ENCODE measurements at regions not wholly inside any gene's neighbourhood (a gene's known extent, or its start where the extent isn't known, plus 50 kb on each side); places are given as distances from the start of the nearest gene placed in this dataset.
"Not testable (repeated sequence)": the region's sequence is repeated elsewhere in the genome, so short reads cannot be mapped to it uniquely, and the experiment has no call there.

DNA sequence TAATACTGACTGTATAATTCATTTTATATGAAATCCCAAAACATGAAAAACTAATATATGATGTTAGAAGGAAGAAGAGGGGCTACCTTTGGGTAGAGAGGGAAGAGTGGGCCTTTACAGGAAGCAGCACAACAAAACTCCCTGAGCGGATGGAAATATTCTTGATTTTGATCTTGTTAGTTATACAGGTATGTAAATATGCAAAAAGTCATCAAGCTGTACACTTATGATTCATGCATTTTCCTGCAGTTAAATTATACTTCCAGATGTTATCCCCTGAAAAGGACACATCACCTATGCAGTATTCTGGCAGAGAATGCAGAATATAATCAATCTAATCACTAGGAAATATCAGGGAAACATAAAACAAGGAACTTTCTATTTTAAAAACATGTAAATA lies 249.4 kb upstream of the MGAT5 start:
- in situ Hi-C loops (cut with MboI; ENCODE audit: low sequenced_read_pairs), result no loop called here

DNA sequence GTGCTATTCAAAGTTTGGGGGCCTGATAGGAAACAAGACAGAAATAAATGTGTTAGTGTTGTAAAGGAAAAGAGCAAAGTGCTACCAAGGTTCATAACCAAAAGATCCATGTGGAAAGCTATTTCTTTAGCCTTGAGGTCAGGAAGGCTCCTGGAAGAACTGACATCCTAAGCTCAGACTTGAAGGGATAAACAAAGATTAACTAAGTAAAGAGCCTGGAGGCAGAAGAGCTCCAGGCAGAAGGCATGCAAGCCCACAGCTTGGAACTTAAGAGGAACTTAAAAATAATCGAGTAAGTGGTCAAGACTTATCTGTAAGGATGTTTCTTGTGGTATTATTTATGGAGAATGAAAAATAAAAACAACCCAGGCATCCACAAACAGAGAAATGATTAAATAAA lies 245.0 kb upstream of the MGAT5 start:
- in situ Hi-C loops (cut with MboI; ENCODE audit: low sequenced_read_pairs), result no loop called here

DNA sequence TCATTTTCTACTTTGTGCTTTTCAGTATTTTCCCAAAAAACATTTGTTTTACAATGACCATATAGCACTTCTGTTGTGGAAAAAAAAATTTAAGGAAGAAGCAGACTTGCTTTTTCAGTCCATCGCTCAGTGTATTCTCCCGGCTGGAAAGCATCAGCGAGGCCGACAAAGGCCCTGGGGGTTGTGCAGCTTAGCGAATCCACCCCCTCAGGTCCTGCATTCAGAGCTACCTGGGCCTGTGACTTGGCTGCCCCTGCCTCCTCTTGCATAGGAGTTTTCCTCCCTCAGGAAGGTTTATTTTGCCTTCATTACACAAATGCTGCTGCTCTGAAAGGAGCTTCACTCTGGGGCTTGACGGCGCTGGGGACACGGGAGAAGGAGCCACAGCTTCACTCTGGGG lies 244.4 kb upstream of the MGAT5 start:
- in situ Hi-C loops (cut with MboI; ENCODE audit: low sequenced_read_pairs), result no loop called here

DNA sequence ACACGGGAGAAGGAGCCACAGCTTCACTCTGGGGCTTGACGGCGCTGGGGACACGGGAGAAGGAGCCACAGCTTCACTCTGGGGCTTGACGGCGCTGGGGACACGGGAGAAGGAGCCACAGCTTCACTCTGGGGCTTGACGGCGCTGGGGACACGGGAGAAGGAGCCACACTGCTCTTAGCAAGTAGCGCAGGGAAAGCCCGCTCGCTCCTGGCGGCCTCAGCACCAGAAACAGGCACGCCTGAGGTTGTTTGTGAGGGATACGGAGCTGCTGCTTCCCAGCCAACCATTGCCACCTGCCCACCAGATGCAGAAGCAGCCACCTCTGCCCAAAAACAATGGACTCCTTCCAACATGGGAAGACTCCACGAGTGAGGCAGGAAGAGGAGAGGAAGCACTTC lies 244.0 kb upstream of the MGAT5 start:
- in situ Hi-C loops (cut with MboI; ENCODE audit: low sequenced_read_pairs), result not testable (repeated sequence)

DNA sequence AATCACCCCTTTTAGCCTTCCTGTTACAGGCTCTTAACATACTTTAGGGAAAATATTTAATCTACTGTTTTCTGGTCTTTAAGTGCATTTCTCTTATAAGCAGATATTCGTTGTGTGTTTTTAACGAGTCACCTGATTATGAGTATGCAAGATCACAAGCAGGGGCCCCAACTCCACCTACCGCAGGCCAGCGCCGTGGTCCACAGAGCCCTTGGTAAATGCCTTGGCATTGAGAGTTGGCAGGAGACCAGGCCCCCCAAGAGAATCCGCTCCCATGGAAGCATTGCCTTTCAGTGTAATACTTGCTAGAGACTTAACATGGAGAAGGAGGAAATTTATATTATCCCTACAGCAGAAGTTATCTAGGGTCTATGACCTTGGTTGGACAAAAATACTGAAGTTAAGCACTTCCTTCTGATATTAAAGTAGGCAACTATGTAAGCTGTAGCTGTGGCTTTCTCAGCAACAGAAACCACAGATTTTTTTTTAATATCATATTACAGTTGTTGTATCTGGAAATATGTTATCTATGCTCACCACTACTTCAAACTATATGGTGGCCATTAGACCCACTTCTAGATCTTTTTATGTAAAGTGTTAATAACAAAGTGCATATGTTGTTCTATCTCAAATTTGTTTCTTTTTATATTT lies 241.8 kb upstream of the MGAT5 start:
- in situ Hi-C loops (cut with MboI; ENCODE audit: low sequenced_read_pairs), result no loop called here

DNA sequence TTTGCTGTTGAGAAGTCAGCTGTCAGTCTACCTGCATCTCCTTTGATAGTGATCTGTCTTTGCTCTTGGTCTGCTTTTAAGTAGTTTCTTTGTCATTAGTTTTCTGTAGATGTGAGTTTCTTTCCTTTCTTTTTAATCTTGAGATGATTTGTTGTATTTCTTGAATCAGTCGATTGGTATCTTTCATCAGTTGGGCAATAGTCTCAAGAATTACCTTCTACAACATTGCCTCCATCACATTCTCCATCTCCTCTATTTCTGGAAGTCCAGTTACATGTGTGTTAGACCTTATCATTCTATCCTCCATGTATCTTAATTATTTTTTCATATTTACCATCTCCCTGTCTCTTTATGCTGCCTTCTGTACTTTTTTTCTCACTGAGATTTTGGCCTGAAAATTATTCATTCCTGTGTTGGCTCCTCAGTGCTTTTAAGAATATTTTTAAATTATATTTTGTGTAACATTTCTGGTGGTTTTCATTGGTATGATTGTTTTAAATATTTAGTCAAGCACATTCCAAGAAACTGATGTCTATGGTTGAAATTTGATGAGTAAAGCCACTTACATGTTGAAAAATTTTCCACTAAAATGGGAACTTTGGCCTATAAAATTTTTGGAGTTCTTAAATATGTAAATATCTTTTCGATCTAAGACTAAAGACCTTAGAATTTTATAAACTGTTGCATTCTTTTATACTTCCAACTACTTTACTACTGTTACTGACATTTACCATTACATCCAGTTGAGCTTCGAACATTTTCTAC lies 239.5 kb upstream of the MGAT5 start:
- in situ Hi-C loops (cut with MboI; ENCODE audit: low sequenced_read_pairs), result no loop called here

DNA sequence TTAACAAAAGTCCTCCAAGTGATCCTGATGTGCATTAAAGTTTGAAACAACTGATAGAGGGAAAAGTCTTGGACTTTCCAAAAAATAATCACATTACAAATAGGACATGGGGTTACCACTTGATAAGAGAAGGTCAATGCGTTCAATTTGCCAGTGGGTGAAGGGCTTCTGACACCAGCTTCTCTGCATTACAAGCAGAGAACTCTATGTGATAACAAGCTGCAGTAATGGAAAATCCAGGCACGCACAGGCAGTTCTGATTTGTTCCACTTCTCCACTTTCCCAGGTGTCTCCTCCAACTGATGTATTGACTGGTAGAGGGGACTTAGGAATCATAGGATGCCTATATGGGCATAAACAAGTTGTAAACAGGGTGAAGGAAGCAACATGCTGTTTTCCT lies 234.0 kb upstream of the MGAT5 start:
- in situ Hi-C loops (cut with MboI; ENCODE audit: low sequenced_read_pairs), result no loop called here

DNA sequence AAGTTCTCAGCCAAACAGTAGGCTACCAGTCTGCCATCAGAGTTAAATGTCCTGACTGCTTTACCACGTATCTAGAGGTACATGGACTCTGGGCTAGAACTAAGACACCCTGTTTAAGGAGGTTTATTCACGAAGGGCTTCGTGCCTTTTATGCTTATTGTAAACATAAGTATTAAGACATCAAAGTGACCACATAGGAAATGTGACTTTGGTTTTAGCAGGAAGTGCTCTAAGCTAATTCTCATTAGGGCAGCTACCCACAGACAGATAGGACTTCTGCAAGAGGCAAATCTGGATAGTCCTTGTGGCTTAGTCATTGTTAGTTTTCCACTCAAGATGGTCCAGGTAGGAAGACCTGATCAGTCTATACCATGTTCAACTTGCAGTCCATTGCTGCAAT lies 233.3 kb upstream of the MGAT5 start:
- in situ Hi-C loops (cut with MboI; ENCODE audit: low sequenced_read_pairs), result no loop called here

DNA sequence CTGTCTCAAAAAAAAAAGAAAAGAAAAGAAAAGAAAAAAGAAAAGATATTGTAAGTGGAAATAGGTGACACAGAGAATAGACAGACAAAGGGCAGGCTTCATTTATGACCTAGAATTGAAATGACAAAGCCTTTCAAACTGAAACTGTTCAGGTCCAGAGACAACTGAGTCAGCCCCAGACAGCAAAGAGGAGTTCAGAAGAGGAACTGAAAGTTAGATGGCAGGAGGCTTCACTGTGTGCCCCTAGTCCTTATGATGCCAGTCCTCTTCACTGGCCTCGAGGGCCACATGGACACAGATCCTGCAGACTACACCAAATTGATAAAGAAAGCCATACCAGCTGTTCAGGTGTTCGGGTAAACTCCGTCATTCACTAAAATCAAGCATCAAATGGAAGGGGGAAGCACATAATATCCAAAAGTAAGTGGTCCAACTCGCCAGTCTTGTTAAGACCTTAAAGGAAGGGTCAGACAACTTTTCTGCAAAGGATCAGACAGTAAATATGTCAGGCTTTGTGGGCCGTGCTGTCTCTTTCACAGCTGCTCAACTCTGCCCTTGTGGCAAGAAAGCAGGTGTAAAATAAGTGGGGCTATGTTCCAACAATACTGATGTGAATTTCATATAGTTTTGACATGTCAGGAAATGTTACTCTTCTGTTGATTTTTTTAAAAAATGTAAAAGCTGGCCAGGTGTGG lies 231.9 kb upstream of the MGAT5 start:
- in situ Hi-C loops (cut with MboI; ENCODE audit: low sequenced_read_pairs), result no loop called here

DNA sequence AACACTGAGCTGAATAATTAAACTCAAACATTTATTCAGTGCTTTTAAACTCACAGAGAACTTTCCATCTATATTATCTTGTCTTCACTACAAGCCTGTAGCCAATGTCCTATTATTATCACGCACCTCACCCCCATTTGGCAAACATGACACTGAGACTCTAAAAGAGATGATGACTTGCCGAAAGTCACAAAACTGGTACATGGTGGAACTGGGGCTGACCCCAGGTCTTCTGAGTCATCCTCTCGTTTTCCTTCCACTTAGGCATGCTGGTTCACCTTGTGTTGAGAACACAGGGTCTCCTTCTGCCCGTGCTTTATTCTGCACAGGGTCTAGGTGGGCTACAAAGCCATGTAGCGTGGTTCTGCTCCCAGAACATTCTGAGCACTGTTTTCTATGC lies 230.0 kb upstream of the MGAT5 start:
- in situ Hi-C loops (cut with MboI; ENCODE audit: low sequenced_read_pairs), result no loop called here

DNA sequence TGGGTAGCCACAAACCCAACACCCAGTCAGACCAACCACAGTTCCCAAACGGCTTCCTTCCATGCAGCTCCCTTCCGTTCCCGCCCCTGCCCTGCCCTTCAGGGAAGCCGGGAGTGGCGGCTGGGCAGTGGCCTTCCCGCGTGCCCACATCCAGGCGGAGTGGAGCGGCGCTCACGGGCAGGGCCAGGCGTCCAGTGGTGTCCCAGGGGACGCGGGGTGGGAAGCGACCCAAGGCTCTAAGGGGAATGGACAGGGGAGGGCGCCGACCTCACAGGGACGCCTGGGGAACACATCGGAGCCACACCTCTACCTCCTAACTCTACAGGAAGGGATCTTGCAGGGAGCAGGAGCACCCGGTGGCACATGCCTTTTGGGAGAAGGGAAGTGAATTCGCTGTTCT lies 225.9 kb upstream of the MGAT5 start:
- in situ Hi-C loops (cut with MboI; ENCODE audit: low sequenced_read_pairs), result no loop called here

DNA sequence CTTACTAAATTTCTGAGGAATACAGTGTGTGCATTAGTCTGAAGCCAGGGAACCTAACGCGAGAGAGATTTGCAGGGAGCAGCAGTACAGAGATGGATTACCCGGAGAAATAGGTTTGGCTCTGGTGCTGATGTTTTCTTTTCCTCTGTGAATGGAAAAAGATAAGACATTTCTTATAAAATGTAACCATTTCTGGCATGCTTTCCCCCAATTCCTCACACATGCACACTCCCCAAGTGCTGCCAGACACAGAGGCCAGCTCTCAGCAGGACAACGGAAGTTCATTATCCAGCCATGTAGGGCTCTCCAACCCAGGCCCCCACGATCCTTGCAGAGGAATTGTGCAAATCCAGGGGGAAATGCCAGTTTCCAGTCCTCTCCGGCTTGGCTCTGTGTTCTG lies 224.5 kb upstream of the MGAT5 start:
- in situ Hi-C loops (cut with MboI; ENCODE audit: low sequenced_read_pairs), result no loop called here

DNA sequence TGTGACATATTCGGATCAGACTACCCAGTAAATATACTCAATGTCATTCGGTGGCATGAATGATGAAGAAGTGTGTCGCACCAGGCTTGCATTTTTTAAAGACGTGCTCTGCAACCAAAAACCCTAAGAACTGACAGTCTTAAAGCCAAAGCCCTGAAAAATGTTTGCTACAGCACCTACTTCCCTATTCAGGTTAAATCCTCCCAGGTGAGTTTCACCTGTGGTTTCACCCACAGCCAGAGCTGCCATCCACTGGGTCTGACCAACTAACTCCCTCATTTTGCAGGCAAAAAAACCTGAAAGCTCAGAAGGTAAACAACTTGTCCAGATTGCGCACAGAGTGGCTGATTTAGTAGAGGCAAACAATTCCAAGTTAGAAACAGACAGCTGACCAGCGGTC lies 222.3 kb upstream of the MGAT5 start:
- in situ Hi-C loops (cut with MboI; ENCODE audit: low sequenced_read_pairs), result no loop called here

DNA sequence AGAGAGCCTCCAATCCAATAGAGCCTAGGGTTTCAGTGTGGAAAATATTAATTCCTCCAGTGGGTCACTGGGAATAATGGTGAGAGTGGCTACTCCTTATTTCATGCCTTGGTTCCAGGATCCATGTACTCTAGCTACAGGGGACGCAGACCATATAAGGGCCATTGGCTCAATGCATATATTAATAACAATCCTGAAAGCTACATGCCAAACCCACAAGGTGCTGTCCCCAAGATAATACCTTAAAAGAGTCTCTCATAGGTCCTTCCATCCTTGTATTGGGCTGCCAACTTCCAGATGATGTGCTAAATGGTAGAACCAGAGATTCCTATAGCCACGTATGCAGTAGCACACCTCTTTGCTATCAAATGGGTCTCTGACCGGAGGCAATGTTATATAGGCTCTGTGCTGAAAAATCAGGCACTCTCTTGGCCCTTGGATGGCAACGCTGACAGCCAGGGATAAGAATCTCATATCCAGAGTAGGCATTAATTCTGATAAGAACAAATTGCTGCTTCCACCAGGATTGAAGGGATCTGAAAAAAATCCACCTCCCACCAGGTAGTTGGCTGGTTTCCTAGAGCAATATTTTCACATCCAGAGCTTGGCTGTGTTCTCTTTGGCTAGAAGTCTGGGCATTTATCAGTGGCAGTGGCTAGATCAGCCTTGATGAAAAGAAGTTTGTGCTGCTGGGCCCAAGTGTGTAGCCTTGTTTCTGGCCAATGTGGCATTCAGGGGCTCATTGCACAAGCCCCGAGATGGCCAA lies 218.1 kb upstream of the MGAT5 start:
- in situ Hi-C loops (cut with MboI; ENCODE audit: low sequenced_read_pairs), result no loop called here

DNA sequence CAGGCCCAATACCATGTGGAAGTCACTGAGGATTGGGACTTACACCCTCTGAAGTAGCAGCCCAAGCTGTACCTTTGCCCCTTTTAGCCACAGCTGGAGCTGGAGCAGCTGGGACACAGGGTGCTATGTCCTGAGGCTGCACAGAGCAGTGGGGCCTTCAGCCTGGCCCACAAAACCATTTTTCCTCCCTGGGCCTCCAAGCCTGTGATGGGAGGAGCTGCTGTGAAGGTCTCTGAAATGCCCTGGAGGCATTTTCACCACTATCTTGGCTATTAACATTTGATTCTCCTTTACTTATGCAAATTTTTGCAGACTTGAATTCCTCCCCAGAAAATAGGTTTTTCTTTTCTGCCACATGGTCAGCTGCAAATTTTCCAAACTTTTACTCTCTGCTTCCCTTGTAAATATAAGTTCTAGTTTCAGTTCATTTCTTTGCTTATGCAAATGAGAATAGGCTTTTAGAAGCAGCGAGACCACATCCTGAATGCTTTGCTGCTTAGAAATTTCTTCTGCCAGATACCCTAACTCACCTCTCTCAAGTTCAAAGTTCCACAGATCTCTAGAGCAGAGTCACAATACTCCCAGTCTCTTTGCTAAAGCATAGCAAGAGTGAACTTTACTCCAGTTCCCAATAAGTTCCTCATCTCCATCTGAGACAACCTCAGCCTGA lies 213.8 kb upstream of the MGAT5 start:
- in situ Hi-C loops (cut with MboI; ENCODE audit: low sequenced_read_pairs), result no loop called here

DNA sequence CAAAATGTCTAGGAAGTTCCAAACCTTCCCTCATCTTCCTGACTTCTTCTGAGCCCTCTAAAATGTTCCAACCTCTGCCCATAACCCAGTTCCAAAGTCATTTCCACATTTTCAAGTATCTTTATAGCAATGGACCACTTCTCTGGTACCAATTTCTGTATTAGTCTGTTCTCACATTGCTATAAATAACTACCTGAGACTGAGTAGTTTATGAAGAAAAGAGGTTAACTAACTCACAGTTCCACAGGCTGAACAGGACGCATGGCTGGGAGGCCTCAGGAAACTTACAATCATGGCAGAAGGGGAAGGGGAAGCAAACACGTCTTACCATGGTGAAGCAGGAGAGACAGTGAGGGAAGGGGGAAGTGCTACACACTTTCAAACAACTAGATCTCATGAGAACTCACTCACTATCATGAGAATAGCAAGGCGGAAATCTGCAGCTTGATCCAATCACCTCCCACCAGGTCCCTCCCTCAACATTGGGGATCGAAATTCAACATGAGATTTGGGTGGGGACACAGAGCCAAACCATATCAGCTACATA lies 213.2 kb upstream of the MGAT5 start:
- in situ Hi-C loops (cut with MboI; ENCODE audit: low sequenced_read_pairs), result not testable (repeated sequence)

DNA sequence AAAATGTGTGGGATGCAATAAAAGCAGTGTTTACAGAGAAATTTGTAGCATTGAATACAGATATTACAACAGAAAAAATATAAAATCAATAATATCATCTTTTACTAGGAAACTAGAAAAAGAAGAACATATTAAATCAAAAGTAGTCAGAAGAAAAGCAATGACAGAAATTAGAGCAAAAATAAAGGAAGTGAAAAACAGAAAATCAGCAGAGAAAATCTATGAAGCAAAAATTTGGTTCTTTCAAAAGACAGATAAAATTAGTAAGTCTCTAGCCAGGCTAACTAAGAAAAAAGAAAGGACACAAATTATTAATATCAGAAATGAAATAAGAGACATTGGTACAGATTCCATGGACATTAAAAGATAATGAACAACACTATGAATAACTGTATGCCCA lies 212.0 kb upstream of the MGAT5 start:
- in situ Hi-C loops (cut with MboI; ENCODE audit: low sequenced_read_pairs), result no loop called here

DNA sequence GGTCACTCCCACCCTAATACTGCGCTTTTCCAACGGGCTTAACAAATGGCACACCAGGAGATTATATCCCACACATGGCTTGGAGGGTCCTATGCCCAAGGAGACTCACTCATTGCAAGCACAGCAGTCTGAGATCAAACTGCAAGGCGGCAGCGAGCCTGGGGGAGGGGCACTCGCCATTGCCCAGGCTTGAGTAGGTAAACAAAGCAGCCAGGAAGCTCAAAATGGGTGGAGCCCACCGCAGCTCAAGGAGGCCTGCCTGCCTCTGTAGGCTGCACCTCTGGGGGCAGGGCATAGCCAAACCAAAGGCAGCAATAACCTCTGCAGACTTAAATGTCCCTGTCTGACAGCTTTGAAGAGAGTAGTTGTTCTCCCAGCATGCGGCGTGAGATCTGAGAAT lies 210.8 kb upstream of the MGAT5 start:
- in situ Hi-C loops (cut with MboI; ENCODE audit: low sequenced_read_pairs), result not testable (repeated sequence)

DNA sequence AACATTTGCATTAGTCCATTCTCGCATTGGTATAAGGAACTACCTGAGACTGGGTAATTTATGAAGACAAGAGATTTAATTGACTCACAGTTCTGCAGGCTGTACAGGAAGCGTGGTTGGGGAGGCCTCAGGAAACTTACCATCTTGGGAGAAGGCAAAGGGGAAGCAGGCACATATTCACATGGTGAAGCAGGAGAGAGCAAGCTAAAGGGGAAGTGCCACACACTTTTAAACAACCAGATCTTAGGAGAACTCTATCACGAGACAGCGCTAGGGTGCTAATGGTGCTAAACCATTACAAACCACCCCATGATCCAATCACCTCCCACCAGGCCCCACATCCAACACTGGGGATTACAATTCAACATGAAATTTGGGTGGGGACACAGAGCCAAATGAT lies 201.7 kb upstream of the MGAT5 start:
- in situ Hi-C loops (cut with MboI; ENCODE audit: low sequenced_read_pairs), result no loop called here

DNA sequence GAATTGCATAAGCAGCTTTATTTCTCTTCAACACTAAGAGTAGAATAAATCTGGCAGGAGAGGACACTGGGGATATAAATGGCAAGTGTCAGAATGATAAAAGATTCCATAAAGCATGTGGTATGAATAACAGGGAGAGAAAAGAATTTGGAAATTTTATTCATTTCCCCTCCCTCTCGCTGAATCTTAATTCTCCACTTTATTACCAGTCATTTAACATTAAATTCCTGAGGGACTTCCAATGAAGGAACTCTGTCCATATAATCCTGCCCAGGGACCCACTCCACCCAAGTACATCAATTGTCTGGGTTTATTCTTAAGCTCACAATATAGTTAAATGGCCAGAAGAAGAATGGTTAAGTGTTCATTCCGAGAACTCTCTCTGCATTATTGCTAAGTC lies 197.7 kb upstream of the MGAT5 start:
- in situ Hi-C loops (cut with MboI; ENCODE audit: low sequenced_read_pairs), result no loop called here

DNA sequence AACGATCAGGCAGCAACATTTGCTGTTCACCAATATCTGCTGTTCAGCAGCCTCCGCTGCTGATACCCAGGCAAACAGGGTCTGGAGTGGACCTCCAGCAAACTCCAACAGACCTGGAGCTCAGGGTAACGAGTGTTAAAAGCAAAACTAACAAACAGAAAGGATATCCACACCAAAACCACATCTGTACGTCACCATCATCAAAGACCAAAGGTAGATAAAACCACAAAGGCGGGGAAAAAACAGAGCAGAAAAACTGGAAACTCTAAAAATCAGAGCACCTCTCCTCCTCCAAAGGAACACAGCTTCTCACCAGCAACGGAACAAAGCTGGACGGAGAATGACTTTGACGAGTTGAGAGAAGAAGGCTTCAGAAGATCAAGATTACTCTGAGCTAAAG lies 192.8 kb upstream of the MGAT5 start:
- in situ Hi-C loops (cut with MboI; ENCODE audit: low sequenced_read_pairs), result not testable (repeated sequence)

Data from HL-60/S4 treated with phorbol 12-myristate 13-acetate at 8.2 ng/mL for 4 days and 3 days (cell line).